GM06990 (cell line): ENCODE measurements at regions not wholly inside any gene's neighbourhood (a gene's known extent, or its start where the extent isn't known, plus 50 kb on each side); places are given as distances from the start of the nearest gene placed in this dataset.

Experiments
- DNase-seq: peaks from one replicate; pipeline ENCODE4 v3.0.0-alpha.2; 2011; ENCODE audit not compliant: insufficient read length; ENCODE audit errors: extremely low read depth
- H3K27me3 ChIP-seq: replicated peaks from 2 replicates; pipeline ENCODE4 v1.6.0; 2011; ENCODE audit warnings: low read length; ENCODE audit not compliant: control insufficient read depth, insufficient read depth
- H3K36me3 ChIP-seq: 2 replicates; pipeline ENCODE4 v1.5.1; 2011; ENCODE audit warnings: low read length; ENCODE audit not compliant: control insufficient read depth, insufficient read depth
- H3K4me3 ChIP-seq: replicated peaks from 2 replicates; pipeline ENCODE4 v1.5.1; 2011; ENCODE audit warnings: low read depth, mild to moderate bottlenecking, control low read depth, low read length
- TF ChIP-seq, protein P1 (sequence below): IDR thresholded peaks from 2 replicates; pipeline ENCODE4 v1.5.1; 2011; ENCODE audit warnings: low read length, control low read depth, mild to moderate bottlenecking, inconsistent platforms; ENCODE audit not compliant: insufficient read depth, poor library complexity, severe bottlenecking

DNA sequence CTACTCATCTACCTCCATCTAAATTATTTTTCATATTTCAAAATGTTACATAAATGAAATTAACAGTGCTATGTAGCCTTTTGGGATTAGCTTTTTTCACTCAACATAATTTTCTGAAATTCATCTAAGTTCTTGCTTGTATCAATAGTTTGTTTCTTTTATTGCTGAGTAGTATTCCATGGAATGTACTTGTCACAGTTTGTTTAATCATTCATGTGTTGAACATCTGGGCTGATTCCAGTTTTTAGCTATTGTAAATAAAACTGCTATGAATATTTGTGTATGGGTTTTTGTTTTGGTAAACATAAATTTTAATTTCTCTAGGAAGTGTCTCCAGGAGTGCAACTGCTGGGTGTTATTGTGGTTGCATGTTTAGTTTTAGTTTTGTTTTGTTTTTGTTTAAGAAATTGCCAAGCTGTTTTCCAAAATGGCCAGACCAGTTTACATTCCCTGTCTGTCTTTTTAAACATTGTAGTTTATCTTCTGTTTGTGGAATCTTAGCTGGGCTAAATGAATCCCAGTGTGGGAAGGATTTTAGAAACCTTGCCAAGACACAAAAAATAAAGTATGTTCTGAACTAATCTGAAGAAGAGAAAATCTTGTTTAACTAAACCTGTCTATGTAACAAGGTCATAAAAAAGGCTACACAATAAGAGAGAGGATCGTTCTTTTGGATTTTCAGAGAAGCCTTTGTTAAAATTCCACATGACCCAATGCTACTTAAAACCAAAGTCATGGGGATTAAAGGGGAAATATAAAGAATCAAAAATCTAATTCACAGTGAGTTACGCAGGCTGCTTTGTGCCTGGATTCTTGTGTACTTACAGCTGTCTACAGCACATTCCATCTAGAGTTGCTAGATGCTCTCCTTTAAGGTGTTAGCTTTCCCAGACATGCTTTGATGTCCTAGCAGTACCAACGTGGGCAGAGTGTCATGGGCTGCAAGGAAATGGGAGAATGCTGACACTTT is 129.2 kb upstream of the SUCLG2 start:
- Histone ChIP-seq H3K36me3 (no peaks in the 10 kb centered on the region), H3K4me3 (no peak overlapping the region), H3K27me3 (no peaks in the 10 kb centered on the region)
- no peak for DNase-seq
- TF ChIP-seq, protein P1, sequence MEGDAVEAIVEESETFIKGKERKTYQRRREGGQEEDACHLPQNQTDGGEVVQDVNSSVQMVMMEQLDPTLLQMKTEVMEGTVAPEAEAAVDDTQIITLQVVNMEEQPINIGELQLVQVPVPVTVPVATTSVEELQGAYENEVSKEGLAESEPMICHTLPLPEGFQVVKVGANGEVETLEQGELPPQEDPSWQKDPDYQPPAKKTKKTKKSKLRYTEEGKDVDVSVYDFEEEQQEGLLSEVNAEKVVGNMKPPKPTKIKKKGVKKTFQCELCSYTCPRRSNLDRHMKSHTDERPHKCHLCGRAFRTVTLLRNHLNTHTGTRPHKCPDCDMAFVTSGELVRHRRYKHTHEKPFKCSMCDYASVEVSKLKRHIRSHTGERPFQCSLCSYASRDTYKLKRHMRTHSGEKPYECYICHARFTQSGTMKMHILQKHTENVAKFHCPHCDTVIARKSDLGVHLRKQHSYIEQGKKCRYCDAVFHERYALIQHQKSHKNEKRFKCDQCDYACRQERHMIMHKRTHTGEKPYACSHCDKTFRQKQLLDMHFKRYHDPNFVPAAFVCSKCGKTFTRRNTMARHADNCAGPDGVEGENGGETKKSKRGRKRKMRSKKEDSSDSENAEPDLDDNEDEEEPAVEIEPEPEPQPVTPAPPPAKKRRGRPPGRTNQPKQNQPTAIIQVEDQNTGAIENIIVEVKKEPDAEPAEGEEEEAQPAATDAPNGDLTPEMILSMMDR, result no peak

DNA sequence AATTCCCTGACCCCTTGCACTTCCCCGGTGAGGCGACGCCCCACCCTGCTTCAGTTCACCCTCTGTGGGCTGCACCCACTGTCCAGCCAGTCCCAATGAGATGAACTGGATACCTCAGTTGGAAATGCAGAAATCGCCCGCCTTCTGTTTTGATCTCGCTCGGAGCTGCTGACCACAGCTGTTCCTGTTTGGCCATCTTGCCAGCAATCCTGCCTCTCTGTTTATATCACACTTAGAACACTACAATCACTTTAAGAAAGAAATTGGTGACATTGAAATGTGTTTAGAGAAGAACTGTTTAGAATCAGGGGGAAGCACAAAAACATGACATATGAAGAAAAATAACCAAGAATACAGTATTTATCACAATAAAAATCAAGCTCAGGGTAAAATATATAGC is 127.5 kb upstream of the SUCLG2 start:
- TF ChIP-seq, protein P1, result no peak
- Histone ChIP-seq H3K4me3 (no peak overlapping the region), H3K27me3 (no peaks in the 10 kb centered on the region), H3K36me3 (no peaks in the 10 kb centered on the region)
- DNase-seq, result no peak

DNA sequence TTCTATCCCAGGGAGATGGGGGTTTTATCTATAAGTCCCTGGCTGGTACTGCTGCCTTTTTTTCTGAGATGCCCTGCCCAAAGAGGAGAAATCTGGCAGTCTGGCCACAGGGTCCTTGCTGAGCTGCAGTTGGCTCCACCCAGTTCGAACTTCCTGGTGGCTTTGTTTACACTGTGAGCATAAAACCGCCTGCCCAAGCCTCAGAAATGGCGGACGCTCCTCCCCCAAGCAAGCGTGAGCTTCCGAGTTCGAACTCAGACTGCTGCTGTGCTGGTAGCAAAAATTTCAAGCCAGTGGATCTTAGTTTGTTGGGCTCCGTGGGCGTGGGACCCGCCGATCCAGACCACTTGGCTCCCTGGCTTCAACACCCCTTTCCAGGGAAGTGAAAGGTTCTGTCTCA is 126.8 kb upstream of the SUCLG2 start:
- no peaks in the 10 kb centered on the region for H3K27me3 ChIP-seq
- H3K4me3 ChIP-seq, result no peak overlapping the region
- DNase-seq, result no peak

DNA sequence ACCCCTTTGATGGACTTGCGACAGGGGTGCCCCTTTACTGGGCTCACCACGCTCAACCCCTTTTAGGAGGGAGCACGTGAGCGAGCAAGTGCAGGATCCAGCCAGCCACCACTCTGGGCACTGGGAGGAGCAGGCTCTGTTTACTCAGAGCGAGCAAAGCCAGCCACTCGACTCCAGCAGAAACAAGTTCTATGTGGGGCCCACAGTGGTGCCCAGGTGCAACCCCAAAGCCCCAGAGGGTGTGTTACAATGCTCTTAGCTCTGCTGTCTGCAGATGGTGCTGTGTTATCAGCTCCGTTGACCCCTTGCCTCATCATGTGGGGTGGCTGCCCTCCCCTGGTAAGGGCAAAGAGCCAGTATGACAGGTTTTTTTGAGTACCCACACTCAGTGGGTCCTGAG is 120.3 kb upstream of the SUCLG2 start:
- DNase-seq, result no peak
- TF ChIP-seq, protein P1, result no peak
- Histone ChIP-seq H3K27me3 (no peaks in the 10 kb centered on the region), H3K36me3 (no peaks in the 10 kb centered on the region), H3K4me3 (no peak overlapping the region)

More for the DNA sequence above, 126.8 kb upstream of the SUCLG2 start:
- no peaks in the 10 kb centered on the region for H3K36me3 ChIP-seq
- TF ChIP-seq, protein P1, result no peak

DNA sequence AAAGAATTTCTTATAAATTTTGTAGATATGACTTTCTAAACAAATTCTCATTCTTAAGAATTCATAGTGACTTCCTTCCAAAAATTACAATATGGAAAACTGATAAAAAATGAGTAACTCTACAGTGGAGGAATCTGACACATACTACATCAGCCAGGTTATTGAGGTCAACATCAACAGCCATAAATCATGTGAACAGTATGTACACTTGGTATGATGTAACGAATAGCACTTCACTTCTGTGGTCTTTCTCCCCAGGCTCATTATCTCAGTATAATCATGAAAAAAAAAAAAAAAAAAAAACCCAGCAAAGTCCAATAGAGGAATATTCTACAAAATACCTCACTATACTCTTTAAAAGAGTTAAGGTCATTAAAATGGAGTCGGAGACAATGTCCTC is 111.2 kb upstream of the SUCLG2 start:
- Histone ChIP-seq H3K27me3 (no peaks in the 10 kb centered on the region), H3K4me3 (no peak overlapping the region), H3K36me3 (no peaks in the 10 kb centered on the region)
- no peak for DNase-seq
- TF ChIP-seq, protein P1, result no peak

DNA sequence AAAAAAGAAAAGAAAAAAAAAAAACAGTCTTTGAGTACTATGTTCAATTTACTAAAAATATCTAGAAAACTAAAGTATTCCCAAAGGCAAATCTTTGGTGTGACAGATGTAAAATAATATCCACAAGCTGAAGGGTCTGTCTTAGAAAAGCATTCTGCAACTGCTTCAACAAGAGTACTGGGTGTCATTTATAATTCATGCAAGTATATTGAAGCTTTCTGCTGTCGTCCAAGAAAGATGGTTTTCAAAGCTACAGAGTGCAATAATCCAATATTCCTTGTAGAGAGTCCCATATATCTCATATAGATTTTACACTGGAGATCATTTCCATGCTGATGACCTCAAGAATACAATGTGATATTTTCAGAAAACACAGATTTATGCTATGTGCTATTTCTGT is 90.9 kb upstream of the SUCLG2 start:
- no peaks in the 10 kb centered on the region for H3K36me3 ChIP-seq
- H3K4me3 ChIP-seq, result no peak overlapping the region
- DNase-seq, result no peak
- H3K27me3 ChIP-seq, result no peaks in the 10 kb centered on the region
- TF ChIP-seq, protein P1, result no peak
